Right cardiac atrium (tissue), 5 donors: ENCODE measurements at regions not wholly inside any gene's neighbourhood (a gene's known extent, or its start where the extent isn't known, plus 50 kb on each side); places are given as distances from the start of the nearest gene placed in this dataset.

Experiments used
- ATAC-seq, 2 donors: fragments of 200-7000 bp; cut with Tn5 transposase; one replicate each; pipeline versions ENCODE4 v1.8.0 to v1.9.1; 2020; ENCODE audit warnings: moderate library complexity in 2 of 2, mild to moderate bottlenecking in 1 of 2
- DNase-seq, 3 donors: peaks; one replicate each; pipeline ENCODE4 v3.0.0-alpha.2; 2020
- H3K27ac ChIP-seq: one replicate; pipeline ENCODE4 v1.5.1; 2013; ENCODE audit warnings: mild to moderate bottlenecking, low read length, control low read depth, moderate library complexity
- H3K27me3 ChIP-seq: one replicate; pipeline ENCODE4 v1.6.1; 2013; ENCODE audit not compliant: control insufficient read depth, insufficient read depth
- H3K4me1 ChIP-seq: one replicate; pipeline ENCODE4 v1.6.1; 2013; ENCODE audit warnings: low read length; ENCODE audit not compliant: control insufficient read depth, insufficient read depth
- H3K4me3 ChIP-seq: one replicate; pipeline ENCODE4 v1.5.1; 2013; ENCODE audit warnings: low read length, control low read depth
- H3K9me3 ChIP-seq: one replicate; pipeline ENCODE4 v1.6.1; 2013; ENCODE audit warnings: low read length; ENCODE audit not compliant: control insufficient read depth
- WGBS: extraction: QIAGEN DNeasy Blood & Tissue Kit; methylation state at CpG from one replicate; pipeline ENCODE4 v1.1.7; 2013; 5-methylcytosine and 5-hydroxymethylcytosine counted together
- intact Hi-C, 4 donors: fragments of 100-400 bp; cut with DNase I; formaldehyde crosslinking; loops; one replicate each; pipeline versions ENCODE4 v1.11.0 to v1.14.0; 2022 to 2023
- donor health status: healthy with polysubstance abuse.
- donor health status: DM: no; HTN: yes; CAD: no.
- donor health status: DM: no; HTN: no; CAD: no.
- donor health status: DM: no; HTN: yes; CAD: no; lungs with severe emphysema.
- donor health status: DM: yes; HTN: yes; CAD: no.

DNA sequence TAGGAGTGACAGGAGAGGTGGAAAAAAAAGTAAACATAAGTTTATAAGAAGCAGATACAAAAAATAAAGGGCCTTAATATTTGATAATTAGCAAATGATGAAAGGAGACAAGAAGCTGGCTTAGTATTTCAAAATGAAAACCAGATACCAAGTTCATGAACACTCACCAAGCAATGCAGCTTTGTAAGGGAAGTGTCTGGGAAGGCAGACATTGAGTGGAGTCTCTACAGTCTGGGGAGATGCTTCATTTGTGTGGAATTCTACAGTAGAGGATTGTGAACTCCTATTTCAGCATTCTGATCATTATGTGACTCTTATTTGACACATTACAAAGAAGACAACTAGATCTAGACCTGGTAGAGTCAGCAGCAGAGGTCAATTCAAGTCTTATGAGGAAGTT, 1072.7 kb downstream of the DSC3 start:
- intact Hi-C loops: no loop called here
- Histone ChIP-seq H3K4me3 (no peak overlapping the region), H3K27me3 (no peaks in the 10 kb centered on the region), H3K27ac (no peak overlapping the region), H3K4me1 (no peaks in the 10 kb centered on the region), H3K9me3 (no peaks in the 10 kb centered on the region)
- no peak for DNase-seq
- ATAC-seq: no peak

DNA sequence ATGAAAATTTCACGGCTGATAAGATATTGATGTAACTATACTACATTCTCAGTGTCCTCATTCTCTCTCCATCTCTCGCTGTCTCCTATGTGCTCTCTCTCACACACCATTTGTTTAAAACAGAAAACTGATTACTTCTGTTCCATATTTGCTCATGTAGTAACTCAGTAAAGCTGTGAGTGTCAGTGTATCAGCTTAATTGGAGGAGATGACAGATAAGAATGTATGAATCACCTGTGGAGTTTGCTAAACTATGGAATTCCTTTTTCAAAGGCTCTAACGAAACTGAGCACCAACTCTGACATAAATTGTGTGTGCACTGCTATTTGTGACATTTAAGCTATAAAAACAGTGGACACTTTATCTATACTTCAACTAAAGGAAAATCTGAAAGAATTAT, 1080.0 kb downstream of the DSC3 start:
- ATAC-seq: no peak
- Histone ChIP-seq H3K9me3 (no peaks in the 10 kb centered on the region), H3K27ac (no peak overlapping the region), H3K4me3 (no peak overlapping the region), H3K27me3 (no peaks in the 10 kb centered on the region), H3K4me1 (no peaks in the 10 kb centered on the region)
- no peak for DNase-seq
- 56% methylated on average over 3 of the region's 3 CpGs for WGBS
- intact Hi-C loops: no loop called here

DNA sequence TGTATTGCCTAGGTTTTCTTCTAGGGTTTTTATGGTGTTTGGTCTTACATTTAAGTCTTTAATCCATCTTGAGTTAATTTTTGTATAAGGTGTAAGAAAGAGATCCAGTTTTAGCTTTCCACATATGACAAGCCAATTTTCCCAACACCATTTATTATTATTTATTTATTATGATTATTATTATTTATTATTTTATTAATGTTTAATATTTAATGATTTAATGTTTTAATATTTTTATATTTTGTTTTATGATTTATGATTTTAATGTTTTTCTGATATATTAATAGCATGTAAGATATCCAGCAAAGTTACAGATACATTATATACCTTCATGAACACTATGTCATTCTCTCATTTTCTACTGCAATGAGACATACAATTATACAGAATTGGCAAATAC, 1082.0 kb downstream of the DSC3 start:
- no peak for ATAC-seq
- no peak for DNase-seq
- intact Hi-C loops: no loop called here
- no peaks in the 10 kb centered on the region for H3K4me1 ChIP-seq
- H3K4me3 ChIP-seq: no peak overlapping the region
- no peaks in the 10 kb centered on the region for H3K27me3 ChIP-seq
- no peaks in the 10 kb centered on the region for H3K9me3 ChIP-seq
- H3K27ac ChIP-seq: no peak overlapping the region

DNA sequence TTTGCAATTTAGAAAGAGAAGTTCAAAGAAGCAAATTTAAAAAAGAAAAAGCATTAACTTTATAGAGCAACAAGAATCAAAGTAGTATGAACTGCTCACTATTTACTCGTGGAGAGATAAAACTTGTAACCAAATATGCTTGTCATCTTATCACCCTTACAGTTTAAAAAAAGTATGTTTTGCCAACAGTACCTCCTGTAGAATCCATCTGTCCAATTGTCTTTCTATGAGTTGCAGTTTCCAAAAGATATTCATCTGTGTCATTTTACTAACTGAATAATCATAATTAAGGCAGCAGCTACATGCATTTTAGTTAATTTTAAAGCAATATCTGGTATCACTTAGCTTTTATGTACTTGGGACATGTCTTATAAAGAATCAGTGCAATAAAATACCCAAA, 1112.3 kb downstream of the DSC3 start:
- Histone ChIP-seq H3K27me3 (no peaks in the 10 kb centered on the region), H3K27ac (no peak overlapping the region), H3K4me3 (no peak overlapping the region), H3K9me3 (no peaks in the 10 kb centered on the region), H3K4me1 (no peaks in the 10 kb centered on the region)
- ATAC-seq: no peak
- intact Hi-C loops: no loop called here
- DNase-seq: no peak
- WGBS: 30% methylated on average over 1 of the region's 1 CpG

DNA sequence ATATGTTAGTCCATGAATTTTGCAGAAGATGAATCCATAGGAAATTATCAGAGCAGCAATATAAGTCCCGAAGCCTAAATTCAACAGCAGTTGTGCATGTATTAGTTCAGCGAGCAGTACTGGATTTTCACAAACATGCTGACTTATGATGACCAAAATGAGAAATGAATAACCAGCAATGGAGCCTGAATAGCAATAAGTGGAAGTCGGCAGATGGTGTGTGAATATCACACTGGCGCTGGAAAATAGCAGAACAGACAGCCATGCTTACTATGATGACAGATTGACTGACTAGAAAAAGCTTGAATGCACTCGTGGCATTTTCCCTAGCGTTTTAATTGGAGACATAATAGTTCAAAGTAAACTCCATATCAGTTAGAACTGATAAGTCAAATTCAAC, 1114.5 kb downstream of the DSC3 start:
- 57% methylated on average over 6 of the region's 6 CpGs for WGBS
- ATAC-seq: no peak
- no peaks in the 10 kb centered on the region for H3K27me3 ChIP-seq
- intact Hi-C loops: no loop called here
- no peak overlapping the region for H3K27ac ChIP-seq
- H3K4me1 ChIP-seq: no peaks in the 10 kb centered on the region
- H3K4me3 ChIP-seq: no peak overlapping the region
- DNase-seq: no peak
- no peaks in the 10 kb centered on the region for H3K9me3 ChIP-seq

DNA sequence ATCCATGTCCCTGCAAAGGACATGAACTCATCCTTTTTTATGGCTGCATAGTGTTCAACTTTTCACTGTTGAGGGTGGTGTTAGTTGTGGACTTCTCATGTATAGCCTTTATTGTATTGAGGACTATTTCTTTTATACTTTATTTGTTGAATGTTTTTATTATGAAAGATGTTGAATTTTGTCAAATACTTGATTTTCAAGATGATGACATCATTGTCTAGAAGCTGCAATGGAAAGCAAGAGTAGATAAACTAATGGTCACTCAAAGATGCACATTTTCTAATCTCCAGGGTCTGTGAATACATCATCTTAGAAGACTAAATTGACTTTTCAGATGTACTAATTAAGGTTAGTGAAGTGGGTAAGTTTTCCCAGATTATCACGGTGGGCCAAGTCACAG, 1117.0 kb downstream of the DSC3 start:
- H3K9me3 ChIP-seq: no peaks in the 10 kb centered on the region
- WGBS: 56% methylated on average over 1 of the region's 1 CpG
- no peak overlapping the region for H3K27ac ChIP-seq
- H3K4me3 ChIP-seq: no peak overlapping the region
- no peaks in the 10 kb centered on the region for H3K27me3 ChIP-seq
- no peaks in the 10 kb centered on the region for H3K4me1 ChIP-seq
- DNase-seq (no peak), ATAC-seq (no peak)
- intact Hi-C loops: no loop called here

DNA sequence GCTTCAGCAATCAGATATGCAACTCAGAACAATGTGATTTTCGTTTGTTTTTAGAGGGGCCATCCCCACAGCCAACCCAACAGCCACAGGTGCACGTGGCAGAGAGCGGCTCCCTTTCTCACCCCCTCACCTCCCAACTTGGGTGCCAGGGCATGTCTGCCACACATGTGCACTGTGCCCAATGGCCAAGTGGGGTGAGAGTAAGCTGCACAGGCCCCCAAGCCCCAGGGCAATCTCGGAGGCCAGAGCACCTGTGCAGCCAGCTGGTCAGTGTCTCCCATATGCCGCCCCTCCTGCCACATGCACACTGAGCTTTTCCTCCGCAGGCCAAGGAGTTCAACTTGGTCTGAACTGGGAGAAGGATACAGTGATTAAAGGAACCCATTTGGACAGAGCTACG, 1130.2 kb downstream of the DSC3 start:
- 81% methylated on average over 7 of the region's 7 CpGs for WGBS
- H3K27ac ChIP-seq: no peak overlapping the region
- H3K4me3 ChIP-seq: no peak overlapping the region
- no peaks in the 10 kb centered on the region for H3K4me1 ChIP-seq
- no peaks in the 10 kb centered on the region for H3K9me3 ChIP-seq
- intact Hi-C loops: no loop called here
- no peak for ATAC-seq
- no peaks in the 10 kb centered on the region for H3K27me3 ChIP-seq
- peak in 1 of 3 donors; percentile 4 for DNase-seq

DNA sequence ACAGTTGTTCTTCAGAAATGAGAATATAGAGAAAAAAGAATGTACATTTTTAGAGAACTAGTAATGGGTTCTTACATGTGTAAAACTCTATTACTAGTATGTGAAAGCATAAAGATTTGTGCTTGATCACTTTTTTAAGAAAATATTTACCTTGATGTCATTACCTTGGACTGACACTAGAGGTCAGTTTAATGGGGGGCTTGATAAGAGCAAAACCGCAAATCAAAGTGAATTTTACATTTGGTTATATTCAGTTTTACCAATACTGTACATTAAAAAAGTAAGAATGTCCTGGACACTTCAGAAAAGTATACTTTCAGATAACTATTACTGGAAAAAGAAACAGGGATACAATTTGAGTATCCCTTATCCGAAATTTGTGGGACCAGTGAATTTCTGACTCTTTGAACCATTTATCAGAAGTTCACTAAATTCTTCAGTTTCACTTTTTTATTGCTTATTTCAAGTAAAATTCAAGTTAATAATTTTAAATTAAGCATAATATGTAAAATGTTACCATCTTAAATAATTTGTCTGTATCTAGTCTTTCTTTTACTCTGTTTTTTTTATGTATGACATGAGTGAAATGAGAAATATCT, 1149.5 kb downstream of the DSC3 start:
- no peak overlapping the region for H3K27ac ChIP-seq
- no peaks in the 10 kb centered on the region for H3K4me1 ChIP-seq
- H3K9me3 ChIP-seq: no peaks in the 10 kb centered on the region
- no peaks in the 10 kb centered on the region for H3K27me3 ChIP-seq
- intact Hi-C loops: no loop called here
- no peak for DNase-seq
- WGBS: 65% methylated on average over 2 of the region's 2 CpGs
- ATAC-seq: no peak
- no peak overlapping the region for H3K4me3 ChIP-seq

DNA sequence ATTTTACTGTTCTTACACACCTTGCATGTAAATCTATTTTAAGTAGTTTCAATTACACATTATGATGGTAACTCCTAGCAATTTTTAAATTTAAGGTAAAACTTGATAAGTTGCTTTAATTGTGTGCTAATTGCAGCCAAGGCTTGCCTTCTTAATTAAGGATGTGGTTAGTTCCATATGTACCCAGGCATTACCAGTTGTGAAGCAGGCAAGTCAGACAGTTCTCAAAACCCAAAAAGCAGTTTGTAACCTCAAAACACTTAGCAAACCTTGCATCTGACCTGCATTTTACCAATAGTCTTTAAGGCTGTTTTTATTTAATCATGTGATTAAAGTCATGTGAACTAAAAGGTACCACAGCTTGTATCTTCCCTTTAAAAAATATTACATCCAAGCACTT, 1159.4 kb downstream of the DSC3 start:
- no peak overlapping the region for H3K4me3 ChIP-seq
- no peak overlapping the region for H3K27ac ChIP-seq
- ATAC-seq (no peak), DNase-seq (no peak)
- H3K27me3 ChIP-seq: no peaks in the 10 kb centered on the region
- intact Hi-C loops: no loop called here
- no peaks in the 10 kb centered on the region for H3K4me1 ChIP-seq
- H3K9me3 ChIP-seq: no peaks in the 10 kb centered on the region

DNA sequence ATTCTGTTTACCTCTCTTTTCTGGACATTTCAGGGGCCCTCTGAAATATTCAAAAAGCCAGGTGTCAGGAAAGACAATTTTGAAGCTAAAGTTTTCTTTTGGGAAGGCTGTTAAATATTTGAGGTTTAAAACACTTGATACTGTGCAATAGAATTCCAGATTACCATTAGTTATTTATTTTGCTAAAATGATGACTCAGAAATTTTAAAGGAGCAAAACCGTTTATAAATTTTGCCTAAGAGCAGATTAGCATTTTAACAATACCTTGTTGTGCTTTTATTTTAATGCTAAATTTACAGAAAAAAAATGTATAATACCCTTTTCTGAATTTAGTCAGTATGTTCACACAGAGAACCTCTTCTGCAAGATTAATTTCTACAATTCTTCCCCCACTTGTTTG, 1159.9 kb downstream of the DSC3 start:
- no peak overlapping the region for H3K4me3 ChIP-seq
- 49% methylated on average over 1 of the region's 1 CpG for WGBS
- H3K4me1 ChIP-seq: no peaks in the 10 kb centered on the region
- no peaks in the 10 kb centered on the region for H3K27me3 ChIP-seq
- H3K9me3 ChIP-seq: no peaks in the 10 kb centered on the region
- intact Hi-C loops: no loop called here
- DNase-seq (no peak), ATAC-seq (no peak)
- H3K27ac ChIP-seq: no peak overlapping the region

DNA sequence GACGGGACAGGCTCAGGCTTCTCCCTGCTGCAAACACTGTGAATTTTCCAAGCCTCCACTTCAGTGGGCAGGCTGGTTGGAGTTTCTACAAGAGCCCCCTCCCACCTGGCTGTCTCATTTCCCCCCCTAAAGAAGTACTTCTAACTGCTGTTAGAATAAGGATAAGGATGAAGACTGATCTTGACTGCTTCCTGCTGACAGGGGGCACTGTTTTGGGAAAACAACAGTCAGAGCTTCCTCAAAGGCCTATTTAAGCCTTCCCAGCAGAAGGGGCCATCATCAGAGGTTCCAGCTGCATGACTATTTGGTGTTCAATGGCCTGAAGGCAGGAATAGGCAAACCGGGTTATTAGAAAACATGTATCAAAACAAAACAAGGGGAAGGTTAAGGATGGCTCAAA, 1162.8 kb downstream of the DSC3 start:
- ATAC-seq (no peak), DNase-seq (no peak)
- no peak overlapping the region for H3K27ac ChIP-seq
- H3K27me3 ChIP-seq: no peaks in the 10 kb centered on the region
- no peak overlapping the region for H3K4me3 ChIP-seq
- no peaks in the 10 kb centered on the region for H3K4me1 ChIP-seq
- H3K9me3 ChIP-seq: no peaks in the 10 kb centered on the region
- intact Hi-C loops: loop anchor here in 1 of 4 donors (10.0 kb wide), 1 partner anchor 405 kb away; no protein-coding TSS in a partner anchor
- 81% methylated on average over 2 of the region's 2 CpGs for WGBS

DNA sequence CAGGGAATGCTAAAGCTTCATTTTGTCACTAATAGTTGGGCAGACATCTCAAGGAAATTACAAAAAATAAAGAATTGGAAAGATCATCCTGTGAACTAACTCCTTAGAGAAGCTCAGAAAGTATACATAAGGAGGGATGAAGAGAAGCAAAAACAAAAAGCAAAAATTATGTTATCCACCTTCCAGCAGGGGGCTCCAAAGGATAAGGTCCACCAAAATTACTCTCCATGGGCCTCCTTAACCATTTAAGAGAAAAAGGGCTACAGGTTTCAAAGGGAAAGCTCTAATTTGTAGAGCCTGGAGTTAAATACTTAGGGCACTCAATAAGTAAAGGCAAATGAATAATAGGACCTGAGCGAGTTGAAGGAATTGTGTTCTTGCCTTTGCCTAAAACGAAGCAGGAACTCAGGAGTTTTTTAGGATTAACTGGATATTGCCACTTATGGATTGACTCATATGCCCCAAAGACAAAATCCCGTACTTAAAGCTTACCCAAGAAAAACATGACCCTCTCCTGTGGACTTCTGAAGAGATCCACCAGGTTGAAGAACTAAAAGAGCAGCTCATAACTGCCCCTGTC, 1167.9 kb downstream of the DSC3 start:
- whole genome bisulfite sequencing: 79% methylated on average over 3 of the region's 3 CpGs
- H3K27ac ChIP-seq: no peak overlapping the region
- H3K4me3 ChIP-seq: no peak overlapping the region
- intact Hi-C loops: loop anchor here in 1 of 4 donors (10.0 kb wide), 1 partner anchor 410 kb away; no protein-coding TSS in a partner anchor
- no peak for DNase-seq
- H3K27me3 ChIP-seq: no peaks in the 10 kb centered on the region
- no peaks in the 10 kb centered on the region for H3K9me3 ChIP-seq
- H3K4me1 ChIP-seq: no peaks in the 10 kb centered on the region
- ATAC-seq: no peak
